T-helper 1 cell (primary cell): ENCODE measurements at regions not wholly inside any gene's neighbourhood (a gene's known extent, or its start where the extent isn't known, plus 50 kb on each side); places are given as distances from the start of the nearest gene placed in this dataset.

Source experiments
- DNase-seq, 5 donors: peaks; one replicate each; pipeline ENCODE4 v3.0.0-alpha.2; 2012 to 2020

DNA sequence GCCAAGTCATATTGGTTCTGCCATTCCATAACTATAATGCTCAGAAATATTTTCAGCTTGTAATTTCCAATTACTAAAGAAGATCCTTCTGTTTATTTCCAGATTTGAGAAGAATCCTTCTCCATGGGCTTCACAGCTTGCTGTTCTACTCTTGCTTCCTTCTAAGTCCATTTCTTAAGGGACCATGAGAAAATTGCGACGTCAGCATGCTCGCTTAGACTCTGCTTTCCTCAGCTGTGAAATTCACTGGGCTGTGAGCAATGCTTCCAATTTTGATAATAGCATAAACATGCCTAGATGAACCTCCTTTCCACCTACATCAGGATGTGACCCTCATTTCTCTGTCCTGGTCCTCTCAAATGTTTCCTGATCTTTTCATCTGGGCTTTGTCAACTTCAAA is 145.3 kb upstream of the CDH20 start:
- no peak for DNase-seq

GRCh38 chr18:61189376-61189775 is 143.9 kb upstream of the CDH20 start:
- no peak for DNase-seq

DNA sequence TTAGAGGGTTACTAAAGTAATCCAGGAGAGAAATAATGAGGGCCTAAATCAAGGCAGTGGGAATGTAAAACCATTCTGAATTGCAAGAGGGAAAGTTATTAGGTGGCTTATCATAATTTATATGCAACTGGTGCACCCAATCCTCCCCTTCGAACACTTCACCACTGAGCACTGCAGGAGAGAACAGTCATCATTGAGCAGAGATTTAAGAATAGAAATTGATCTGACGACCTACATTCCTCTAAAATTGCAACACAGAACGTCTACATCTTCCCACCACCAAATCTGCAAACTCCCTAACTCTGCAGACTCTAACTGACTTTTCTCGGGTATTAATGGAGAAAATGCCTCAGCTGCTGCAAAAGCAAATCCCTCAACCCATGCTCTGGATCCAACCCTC is 138.5 kb upstream of the CDH20 start:
- DNase-seq = no peak

DNA sequence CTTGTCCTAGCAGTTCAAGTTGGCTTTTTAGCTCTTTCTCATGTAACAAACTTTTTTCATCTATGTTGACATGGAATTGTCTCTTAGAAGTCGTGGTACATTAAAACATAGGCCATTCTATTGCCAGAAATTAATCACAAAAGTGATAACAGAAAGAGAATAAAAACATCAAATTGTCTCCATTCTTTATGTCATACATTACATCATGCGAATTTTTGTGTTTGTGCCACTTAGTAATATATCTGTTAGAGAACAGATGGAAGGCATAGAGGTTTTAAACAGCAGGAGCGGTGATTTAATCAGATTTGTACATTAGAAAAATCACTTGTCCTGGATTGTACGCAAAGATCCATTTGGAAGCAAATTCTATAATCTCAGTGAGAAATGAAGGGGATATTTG is 136.5 kb upstream of the CDH20 start:
- DNase-seq = no peak

- DNase-seq = no peak
These were observed 134.7 kb upstream of the CDH20 start for GRCh38 chr18:61198486-61198885.

DNA sequence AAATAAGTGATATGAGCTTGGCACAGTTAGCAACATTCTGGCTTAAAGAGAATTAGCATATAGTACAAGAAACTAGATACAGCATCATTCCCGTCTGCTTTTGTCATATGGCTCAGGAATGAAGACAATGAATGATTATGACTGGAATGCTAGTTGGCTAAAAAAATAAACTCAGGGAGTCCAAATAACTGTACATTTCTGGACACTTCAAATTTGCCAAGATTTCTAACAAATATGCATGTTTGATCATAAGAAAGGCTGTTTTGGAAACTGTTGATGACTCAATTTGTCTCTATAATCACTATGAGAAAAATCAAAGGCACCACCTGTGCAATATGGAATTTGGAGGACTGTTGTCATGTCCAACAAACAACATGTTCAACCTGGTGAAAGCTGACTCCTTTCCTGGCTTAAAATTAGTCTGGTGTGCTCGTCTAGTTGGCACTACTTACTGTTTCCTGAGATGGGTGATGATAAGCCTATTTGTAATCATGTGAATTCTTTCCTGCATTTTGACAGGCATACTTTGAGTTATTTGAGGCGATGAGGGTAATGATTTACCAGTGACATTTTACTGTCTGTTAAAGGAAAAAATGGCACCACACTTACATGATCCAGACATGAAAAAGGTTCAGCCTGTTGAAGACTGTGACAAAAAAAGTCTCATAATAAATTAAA is 133.9 kb upstream of the CDH20 start:
- no peak for DNase-seq

DNA sequence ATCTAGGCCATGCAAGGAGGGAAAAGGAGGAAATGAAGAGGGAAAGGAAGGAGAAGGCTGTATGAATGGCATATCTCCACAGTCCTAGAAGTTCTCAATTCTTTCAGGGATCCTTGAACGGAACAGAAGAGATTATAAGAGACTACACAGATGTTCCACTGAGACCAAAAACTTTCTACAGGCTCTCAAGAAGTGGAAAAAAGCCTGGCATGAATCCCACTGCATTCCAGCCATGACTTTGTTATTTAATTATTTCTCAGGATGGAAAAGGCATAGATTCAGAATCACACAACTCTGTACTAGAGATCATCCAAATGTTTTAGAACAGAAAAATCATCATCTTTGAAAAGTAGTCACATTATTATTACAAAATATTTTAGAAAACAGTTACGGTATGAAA is 131.7 kb upstream of the CDH20 start:
- DNase-seq = no peak

DNA sequence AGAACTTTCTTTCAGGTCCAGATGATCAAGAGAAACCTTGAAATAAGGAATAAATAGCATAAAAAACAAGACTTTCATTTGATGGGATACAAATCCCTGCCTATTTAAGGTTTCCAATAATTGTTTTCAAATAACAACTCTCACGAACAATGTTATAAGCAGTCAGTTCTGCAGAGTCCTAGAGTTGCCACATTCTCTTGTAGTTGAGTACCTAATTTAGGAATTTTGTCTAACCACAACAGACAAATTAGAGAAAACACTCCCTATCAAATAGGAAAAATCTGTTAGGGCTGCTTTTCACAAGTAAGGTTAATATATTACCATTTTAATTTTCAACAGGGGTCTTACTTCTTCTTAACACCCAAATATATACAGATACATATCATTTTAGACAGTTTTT is 130.1 kb upstream of the CDH20 start:
- DNase-seq = no peak

DNA sequence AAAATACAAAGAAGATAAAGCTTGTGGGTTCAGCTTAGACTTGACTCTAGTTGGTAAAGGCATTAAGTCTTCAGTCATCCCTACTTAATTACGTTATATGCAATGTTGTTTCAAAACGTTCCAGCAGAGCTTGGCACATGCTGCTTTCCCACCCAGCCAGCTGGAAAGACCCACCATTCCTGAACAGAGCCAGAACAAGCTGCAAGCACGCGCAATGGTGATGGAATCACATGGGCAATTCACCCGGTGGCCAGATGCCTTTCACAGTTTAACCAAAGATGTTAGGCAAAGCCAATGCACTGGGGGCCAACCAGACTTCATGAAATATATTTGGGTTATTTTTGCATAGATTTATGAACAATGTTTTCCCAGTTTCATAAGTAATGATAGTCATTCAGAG is 123.4 kb upstream of the CDH20 start:
- DNase-seq = no peak

DNA sequence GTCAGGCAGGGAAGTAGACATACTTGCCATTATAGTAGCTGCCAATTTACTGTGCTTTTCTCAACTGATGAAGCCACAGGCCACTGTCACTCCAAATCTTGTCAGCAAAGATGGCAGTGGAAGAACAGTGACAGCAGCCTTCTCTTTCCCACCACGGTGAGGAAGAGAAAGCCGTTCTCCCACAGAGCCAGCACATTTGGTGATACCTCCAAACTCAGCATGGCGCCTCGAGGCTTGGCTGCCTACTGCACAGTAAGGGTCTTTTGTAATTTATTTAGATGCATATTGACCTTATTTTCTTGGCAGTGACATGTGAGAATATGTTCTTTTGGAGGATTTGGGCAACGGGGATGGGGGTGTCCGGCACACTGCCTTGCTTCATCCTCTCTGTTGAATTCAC is 117.2 kb upstream of the CDH20 start:
- DNase-seq = no peak

DNA sequence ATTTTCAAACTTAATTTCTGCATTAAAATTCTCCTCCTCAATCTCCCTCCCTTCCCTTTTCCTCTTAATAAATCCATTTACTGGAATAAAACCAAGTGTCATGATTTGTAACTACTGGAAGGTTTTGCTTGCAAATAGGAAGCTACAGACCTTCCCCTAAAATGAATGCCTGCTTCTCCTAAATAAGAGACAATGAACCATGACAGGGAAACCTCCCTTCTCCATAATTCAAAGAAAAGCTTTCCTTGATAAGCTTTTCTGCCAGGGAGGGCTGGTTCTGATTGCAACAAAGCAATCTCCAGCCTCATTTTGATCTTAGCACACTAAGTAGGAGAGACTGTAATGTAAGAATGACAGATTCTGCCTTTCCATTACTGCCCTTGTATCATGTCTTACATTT is 111.0 kb upstream of the CDH20 start:
- no peak for DNase-seq

DNA sequence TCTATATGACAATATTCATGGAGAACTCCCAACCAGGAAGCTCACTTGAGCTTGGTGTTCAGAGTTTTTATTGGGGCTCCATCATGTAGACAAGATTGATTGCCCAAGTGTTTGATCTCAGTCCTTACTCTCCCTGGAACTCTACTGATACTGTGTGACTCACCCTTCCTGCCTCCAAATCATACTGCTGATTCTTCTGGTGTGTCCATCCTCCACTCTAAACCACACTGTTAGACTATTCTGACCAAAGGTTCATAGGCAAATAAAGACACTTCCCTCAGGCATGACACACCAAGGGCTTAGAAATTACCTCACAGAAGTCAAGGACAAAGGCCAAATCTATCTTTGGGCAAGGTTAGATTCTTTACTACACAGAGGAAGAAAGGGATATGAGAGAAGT is 107.9 kb upstream of the CDH20 start:
- DNase-seq = no peak

GRCh38 chr18:61236356-61237057 is 96.7 kb upstream of the CDH20 start:
- no peak for DNase-seq

- DNase-seq = no peak
These were observed 95.7 kb upstream of the CDH20 start for GRCh38 chr18:61237529-61237928.

DNA sequence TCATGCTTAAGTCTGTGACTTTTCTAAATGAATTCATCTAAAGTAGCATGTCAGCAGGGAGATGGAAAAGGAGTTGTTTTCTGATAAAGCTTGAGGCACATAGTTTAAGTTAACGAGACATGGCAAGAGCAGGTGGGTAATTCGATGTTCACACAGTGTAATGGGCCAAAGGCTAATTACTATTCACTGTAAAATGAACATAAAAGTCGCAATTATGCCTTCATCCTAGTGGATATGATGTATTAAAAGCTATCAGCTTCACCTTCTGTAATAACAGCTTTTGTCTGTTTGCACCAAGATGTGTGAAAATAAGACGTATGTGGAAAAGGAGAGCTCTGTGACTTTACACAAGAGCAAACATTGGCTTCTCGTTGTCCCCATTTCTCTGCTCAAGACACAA is 94.2 kb upstream of the CDH20 start:
- no peak for DNase-seq

- DNase-seq = no peak
These were observed 91.9 kb upstream of the CDH20 start for GRCh38 chr18:61241260-61241853.

DNA sequence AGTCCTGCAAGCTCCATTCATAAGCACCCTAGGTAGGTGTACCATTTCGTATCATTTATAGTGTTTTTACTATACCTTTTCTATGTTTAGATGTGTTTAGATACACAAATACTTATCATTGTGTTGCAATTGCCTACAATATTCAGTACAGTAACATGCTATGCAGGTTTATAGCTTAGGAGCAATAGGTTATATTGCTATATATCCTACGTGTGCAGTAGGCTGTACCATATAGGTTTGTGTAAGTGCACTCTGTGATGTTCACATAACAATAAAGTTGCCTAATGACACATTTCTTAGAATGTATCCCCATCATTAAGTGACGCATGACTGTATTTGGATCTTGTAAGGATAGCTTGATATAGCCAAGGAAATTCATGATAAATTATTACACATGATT is 88.6 kb upstream of the CDH20 start:
- no peak for DNase-seq

- no peak for DNase-seq
These were observed 88.0 kb upstream of the CDH20 start for GRCh38 chr18:61245276-61245675.

- DNase-seq = no peak
These were observed 84.6 kb upstream of the CDH20 start for GRCh38 chr18:61248589-61248988.

GRCh38 chr18:61256291-61256690 is 76.9 kb upstream of the CDH20 start:
- DNase-seq = no peak

DNA sequence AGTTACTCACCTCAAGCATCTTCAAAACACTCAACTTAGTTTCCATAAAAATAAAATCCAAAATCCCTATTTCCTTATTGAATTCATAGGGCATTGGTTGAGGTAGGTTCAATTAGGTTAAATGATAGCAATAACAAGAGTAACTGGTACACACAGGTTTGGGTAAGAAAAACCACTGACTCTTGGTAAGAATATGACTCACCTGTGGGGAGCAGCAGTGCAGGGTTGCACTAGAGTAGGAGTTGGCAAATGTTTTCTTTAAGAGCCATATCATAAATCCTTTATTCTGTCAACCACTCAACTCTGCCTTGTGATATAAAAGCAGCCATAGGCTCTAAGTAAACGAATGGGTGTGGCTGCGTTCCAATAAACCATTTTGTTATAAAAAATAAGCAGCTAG is 71.4 kb upstream of the CDH20 start:
- no peak for DNase-seq

- no peak for DNase-seq
These were observed 60.4 kb upstream of the CDH20 start for GRCh38 chr18:61272793-61273192.

GRCh38 chr18:61273533-61273932 is 59.7 kb upstream of the CDH20 start:
- DNase-seq = no peak

DNA sequence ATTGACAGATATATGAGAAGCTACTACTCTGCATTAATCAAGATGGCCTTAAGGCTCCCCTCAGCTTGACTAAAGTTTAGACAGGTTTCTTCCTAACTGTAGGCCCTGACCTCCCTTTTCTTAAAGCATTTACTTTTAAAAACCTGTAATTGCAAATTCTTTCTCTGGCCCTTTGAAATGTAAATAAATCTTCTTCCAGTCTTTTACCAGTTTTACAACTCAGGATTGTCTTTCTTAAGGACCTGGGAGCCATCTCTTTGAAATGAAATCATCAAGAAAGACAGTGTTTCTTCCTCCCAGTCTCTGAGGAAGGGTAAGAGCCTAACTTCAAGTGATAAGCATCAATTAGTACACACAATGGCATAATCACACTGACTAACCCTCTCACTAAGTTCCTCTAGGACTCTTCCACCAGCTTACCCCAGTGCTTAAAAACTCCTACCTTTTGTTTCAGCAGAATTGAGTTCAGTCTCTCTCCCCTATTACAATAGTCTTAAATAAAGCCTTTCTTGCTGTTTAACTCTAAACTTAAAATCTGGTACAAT is 58.7 kb upstream of the CDH20 start:
- DNase-seq = no peak
